ENCODE measurements at regions not wholly inside any gene's neighbourhood (a gene's known extent, or its start where the extent isn't known, plus 50 kb on each side); places are given as distances from the start of the nearest gene placed in this dataset.

- H3K27ac ChIP-seq (ENCODE audit: low read length), result peak overlapping the region; percentile 45
These were observed 142.2 kb downstream of the HS3ST1 start for GRCh38 chr4:11286533-11286932.

DNA sequence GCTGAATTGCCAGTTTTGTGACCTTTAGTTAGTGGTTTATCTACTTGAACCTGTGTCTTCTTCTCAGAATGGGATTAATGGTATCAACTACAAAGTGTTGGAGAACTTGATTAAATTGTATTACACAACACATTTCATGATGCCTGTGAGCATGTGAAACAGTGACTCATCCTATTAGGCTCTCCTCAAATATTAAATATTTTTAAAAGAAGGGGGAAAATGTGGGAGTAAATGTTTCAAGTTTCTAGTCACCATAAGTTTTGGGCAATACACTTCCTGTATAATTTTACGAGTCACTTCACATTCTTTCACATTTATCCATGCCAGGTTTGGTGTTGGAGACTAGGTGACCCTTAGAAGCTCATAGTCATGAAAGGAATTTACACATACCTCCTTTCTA lies 147.0 kb downstream of the HS3ST1 start:
- no CpG with 5 or more reads among the region's 1 CpG for WGBS (ENCODE audit: insufficient coverage)
- intact Hi-C loops (cut with micrococcal nuclease), result no loop called here

More at GRCh38 chr4:11286533-11286932, 142.2 kb downstream of the HS3ST1 start:
- Mint-ChIP-seq H3K9me3 (no peaks in the 10 kb centered on the region), H3K36me3 (no peaks in the 10 kb centered on the region), H3K4me3 (no peak overlapping the region), H3K27ac (no peak overlapping the region), H3K27me3 (ENCODE audit: low read depth in 2 of 2) (no peaks in the 10 kb centered on the region), H3K4me1 (peaks cover 0 to 9% of the 10 kb centered on the region in 2 donors)
- H3K27me3 ChIP-seq (ENCODE audit: control insufficient read depth, insufficient read depth, low read length), result no peaks in the 10 kb centered on the region
- no peaks in the 10 kb centered on the region for H3K36me3 ChIP-seq (ENCODE audit: control insufficient read depth, insufficient read depth, low read length)
- ATAC-seq (no peak), DNase-seq (no peak)
- intact Hi-C loops (cut with micrococcal nuclease), result no loop called here
- TF ChIP-seq, protein P1, sequence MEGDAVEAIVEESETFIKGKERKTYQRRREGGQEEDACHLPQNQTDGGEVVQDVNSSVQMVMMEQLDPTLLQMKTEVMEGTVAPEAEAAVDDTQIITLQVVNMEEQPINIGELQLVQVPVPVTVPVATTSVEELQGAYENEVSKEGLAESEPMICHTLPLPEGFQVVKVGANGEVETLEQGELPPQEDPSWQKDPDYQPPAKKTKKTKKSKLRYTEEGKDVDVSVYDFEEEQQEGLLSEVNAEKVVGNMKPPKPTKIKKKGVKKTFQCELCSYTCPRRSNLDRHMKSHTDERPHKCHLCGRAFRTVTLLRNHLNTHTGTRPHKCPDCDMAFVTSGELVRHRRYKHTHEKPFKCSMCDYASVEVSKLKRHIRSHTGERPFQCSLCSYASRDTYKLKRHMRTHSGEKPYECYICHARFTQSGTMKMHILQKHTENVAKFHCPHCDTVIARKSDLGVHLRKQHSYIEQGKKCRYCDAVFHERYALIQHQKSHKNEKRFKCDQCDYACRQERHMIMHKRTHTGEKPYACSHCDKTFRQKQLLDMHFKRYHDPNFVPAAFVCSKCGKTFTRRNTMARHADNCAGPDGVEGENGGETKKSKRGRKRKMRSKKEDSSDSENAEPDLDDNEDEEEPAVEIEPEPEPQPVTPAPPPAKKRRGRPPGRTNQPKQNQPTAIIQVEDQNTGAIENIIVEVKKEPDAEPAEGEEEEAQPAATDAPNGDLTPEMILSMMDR (IDR thresholded peaks at IDR 0.05), result no peak
- peaks cover 6% of the 10 kb centered on the region for H3K9me3 ChIP-seq (ENCODE audit: control insufficient read depth, insufficient read depth, low read length)
- H3K4me1 ChIP-seq (ENCODE audit: control insufficient read depth, insufficient read depth, low read length), result no peaks in the 10 kb centered on the region
- H3K4me3 ChIP-seq (ENCODE audit: low read length), result no peak overlapping the region
- 4% methylated on average over 2 of the region's 2 CpGs for WGBS (ENCODE audit: insufficient coverage)

GRCh38 chr4:11271263-11271662 lies 157.4 kb downstream of the HS3ST1 start:
- intact Hi-C loops (cut with micrococcal nuclease), result no loop called here
- H3K4me1 ChIP-seq (ENCODE audit: control insufficient read depth, insufficient read depth, low read length), result no peaks in the 10 kb centered on the region
- DNase-seq, result no peak
- no peaks in the 10 kb centered on the region for H3K36me3 ChIP-seq (ENCODE audit: control insufficient read depth, insufficient read depth, low read length)
- no peaks in the 10 kb centered on the region for H3K27me3 ChIP-seq (ENCODE audit: control insufficient read depth, insufficient read depth, low read length)
- TF ChIP-seq, protein P1 (IDR thresholded peaks at IDR 0.05), result no peak
- no peak overlapping the region for H3K4me3 ChIP-seq (ENCODE audit: low read length)
- 87% methylated on average over 4 of the region's 4 CpGs for WGBS (ENCODE audit: insufficient coverage)
- Mint-ChIP-seq H3K27ac (no peak overlapping the region), H3K9me3 (peaks cover 4 to 9% of the 10 kb centered on the region in 2 donors), H3K4me1 (no peaks in the 10 kb centered on the region), H3K27me3 (ENCODE audit: low read depth in 2 of 2) (peaks cover 0 to 4% of the 10 kb centered on the region in 2 donors), H3K36me3 (no peaks in the 10 kb centered on the region), H3K4me3 (no peak overlapping the region)
- H3K27ac ChIP-seq (ENCODE audit: low read length), result no peak overlapping the region
- H3K9me3 ChIP-seq (ENCODE audit: control insufficient read depth, insufficient read depth, low read length), result no peaks in the 10 kb centered on the region
- no peak for ATAC-seq

More for the DNA sequence above, 147.0 kb downstream of the HS3ST1 start:
- Mint-ChIP-seq H3K9me3 (no peaks in the 10 kb centered on the region), H3K36me3 (no peaks in the 10 kb centered on the region), H3K27ac (no peak overlapping the region), H3K4me1 (peaks cover 17 to 20% of the 10 kb centered on the region in 2 donors), H3K4me3 (no peak overlapping the region), H3K27me3 (ENCODE audit: low read depth in 2 of 2) (no peaks in the 10 kb centered on the region)
- H3K36me3 ChIP-seq (ENCODE audit: control insufficient read depth, insufficient read depth, low read length), result no peaks in the 10 kb centered on the region
- H3K4me1 ChIP-seq (ENCODE audit: control insufficient read depth, insufficient read depth, low read length), result no peaks in the 10 kb centered on the region
- ATAC-seq, result no peak
- TF ChIP-seq, protein P1 (IDR thresholded peaks at IDR 0.05), result no peak
- no peak overlapping the region for H3K27ac ChIP-seq (ENCODE audit: low read length)
- peaks cover 6% of the 10 kb centered on the region for H3K9me3 ChIP-seq (ENCODE audit: control insufficient read depth, insufficient read depth, low read length)
- no peak overlapping the region for H3K4me3 ChIP-seq (ENCODE audit: low read length)
- DNase-seq, result no peak
- no peaks in the 10 kb centered on the region for H3K27me3 ChIP-seq (ENCODE audit: control insufficient read depth, insufficient read depth, low read length)

GRCh38 chr4:11268149-11268548 lies 160.5 kb downstream of the HS3ST1 start:
- TF ChIP-seq, protein P1 (IDR thresholded peaks at IDR 0.05), result no peak
- Mint-ChIP-seq H3K4me3 (no peak overlapping the region), H3K9me3 (peaks cover 4 to 9% of the 10 kb centered on the region in 2 donors), H3K27me3 (ENCODE audit: low read depth in 2 of 2) (peaks cover 0 to 4% of the 10 kb centered on the region in 2 donors), H3K36me3 (no peaks in the 10 kb centered on the region), H3K27ac (no peak overlapping the region), H3K4me1 (no peaks in the 10 kb centered on the region)
- no peak for ATAC-seq
- Histone ChIP-seq H3K9me3 (ENCODE audit: control insufficient read depth, insufficient read depth, low read length) (no peaks in the 10 kb centered on the region), H3K4me1 (ENCODE audit: control insufficient read depth, insufficient read depth, low read length) (no peaks in the 10 kb centered on the region), H3K36me3 (ENCODE audit: control insufficient read depth, insufficient read depth, low read length) (no peaks in the 10 kb centered on the region), H3K27me3 (ENCODE audit: control insufficient read depth, insufficient read depth, low read length) (no peaks in the 10 kb centered on the region), H3K27ac (ENCODE audit: low read length) (no peak overlapping the region), H3K4me3 (ENCODE audit: low read length) (no peak overlapping the region)
- DNase-seq, result no peak
- intact Hi-C loops (cut with micrococcal nuclease), result no loop called here
- 85% methylated on average over 2 of the region's 2 CpGs for WGBS (ENCODE audit: insufficient coverage)
